ENCODE measurements at regions not wholly inside any gene's neighbourhood (a gene's known extent, or its start where the extent isn't known, plus 50 kb on each side); places are given as distances from the start of the nearest gene placed in this dataset.
"Not testable (repeated sequence)": the region's sequence is repeated elsewhere in the genome, so short reads cannot be mapped to it uniquely, and the experiment has no call there.

DNA sequence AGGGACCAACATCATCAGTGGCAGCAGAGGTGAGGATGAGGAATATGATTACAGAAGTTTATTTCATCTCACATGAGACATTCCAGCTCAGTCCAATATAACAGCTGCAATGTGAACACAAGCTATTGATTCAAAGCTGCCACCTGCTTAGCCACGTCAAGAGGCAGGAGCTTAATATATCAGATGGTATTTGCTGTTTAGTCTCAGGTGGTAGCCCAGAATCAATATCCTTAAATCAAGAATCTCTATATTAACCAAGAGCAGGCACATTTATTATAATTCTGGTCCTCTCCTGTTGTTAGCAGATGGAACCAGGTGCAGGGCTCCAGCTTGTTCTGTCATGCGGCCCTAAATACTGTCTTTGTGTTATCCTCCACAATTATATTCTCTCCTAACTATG lies 431.6 kb downstream of the ICE1 start:
- no peak overlapping the region for H3K27ac ChIP-seq
- TF ChIP-seq, protein P1, sequence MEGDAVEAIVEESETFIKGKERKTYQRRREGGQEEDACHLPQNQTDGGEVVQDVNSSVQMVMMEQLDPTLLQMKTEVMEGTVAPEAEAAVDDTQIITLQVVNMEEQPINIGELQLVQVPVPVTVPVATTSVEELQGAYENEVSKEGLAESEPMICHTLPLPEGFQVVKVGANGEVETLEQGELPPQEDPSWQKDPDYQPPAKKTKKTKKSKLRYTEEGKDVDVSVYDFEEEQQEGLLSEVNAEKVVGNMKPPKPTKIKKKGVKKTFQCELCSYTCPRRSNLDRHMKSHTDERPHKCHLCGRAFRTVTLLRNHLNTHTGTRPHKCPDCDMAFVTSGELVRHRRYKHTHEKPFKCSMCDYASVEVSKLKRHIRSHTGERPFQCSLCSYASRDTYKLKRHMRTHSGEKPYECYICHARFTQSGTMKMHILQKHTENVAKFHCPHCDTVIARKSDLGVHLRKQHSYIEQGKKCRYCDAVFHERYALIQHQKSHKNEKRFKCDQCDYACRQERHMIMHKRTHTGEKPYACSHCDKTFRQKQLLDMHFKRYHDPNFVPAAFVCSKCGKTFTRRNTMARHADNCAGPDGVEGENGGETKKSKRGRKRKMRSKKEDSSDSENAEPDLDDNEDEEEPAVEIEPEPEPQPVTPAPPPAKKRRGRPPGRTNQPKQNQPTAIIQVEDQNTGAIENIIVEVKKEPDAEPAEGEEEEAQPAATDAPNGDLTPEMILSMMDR (conservative IDR thresholded peaks at IDR 0.05), result no peak

DNA sequence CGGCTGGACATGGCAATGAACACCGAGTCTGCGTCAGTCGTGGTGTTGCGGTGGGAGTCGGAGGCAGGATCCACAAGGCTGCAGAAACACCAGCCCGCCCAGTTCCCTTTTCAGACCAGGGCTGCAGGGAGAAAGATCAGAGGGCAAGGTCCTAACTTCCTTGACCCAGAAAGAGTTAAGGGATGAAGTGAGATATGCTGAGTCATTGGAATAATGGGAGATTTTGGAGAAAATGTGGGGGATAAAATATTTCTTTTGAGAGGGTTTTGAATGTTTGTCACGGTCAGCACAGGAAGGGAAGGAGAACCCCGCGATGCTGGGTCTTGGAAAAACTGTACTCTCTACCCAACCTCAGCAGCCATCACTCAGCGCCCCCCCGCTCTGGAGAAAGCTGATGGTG lies 416.0 kb downstream of the ICE1 start:
- TF ChIP-seq, protein P1 (conservative IDR thresholded peaks at IDR 0.05), result no peak
- TF ChIP-seq ZFX (IDR thresholded peaks at IDR 0.05), result no peak

DNA sequence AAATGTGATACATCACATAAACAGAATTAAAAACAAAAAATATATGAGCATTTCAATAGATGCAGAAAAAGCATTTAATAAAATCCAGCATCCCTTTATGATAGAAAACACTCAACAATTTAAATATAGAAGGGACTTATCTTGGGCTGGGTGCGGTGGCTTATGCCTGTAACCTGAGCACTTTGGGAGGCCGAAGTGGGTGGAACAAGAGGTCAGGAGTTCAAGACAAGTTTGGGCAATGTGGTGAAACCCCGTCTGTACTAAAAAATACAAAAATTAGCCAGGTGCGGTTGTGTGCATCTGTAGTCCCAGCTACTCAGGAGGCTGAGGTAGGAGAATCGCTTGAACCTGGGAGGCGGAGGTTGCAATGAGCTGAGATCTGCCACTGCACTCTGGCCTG lies 409.1 kb downstream of the ICE1 start:
- not testable (repeated sequence) for H3K27ac ChIP-seq

More for the DNA sequence above, 416.0 kb downstream of the ICE1 start:
- H3K27ac ChIP-seq, result no peak overlapping the region

DNA sequence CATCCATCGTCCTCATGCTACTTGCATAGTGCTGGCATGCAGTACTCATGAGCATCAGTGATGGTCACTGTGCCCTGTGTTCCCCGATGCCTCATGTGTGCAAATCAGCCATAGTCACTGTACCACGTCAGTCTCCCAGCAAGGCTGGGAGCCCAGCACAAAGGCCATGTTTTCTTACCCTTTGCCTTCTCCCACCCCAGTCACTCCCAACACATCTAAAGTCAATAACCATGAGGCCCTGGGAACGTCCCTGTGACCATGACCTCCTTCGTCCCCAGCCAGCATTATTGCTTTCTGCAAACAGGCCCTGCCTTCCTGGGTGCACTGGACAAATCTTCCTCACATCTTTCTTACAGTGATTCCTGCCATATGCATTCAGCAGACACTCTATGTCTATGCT lies 406.1 kb downstream of the ICE1 start:
- no peak overlapping the region for H3K27ac ChIP-seq
- TF ChIP-seq, protein P1 (conservative IDR thresholded peaks at IDR 0.05), result no peak
- no peak for TF ChIP-seq ZFX (IDR thresholded peaks at IDR 0.05)

DNA sequence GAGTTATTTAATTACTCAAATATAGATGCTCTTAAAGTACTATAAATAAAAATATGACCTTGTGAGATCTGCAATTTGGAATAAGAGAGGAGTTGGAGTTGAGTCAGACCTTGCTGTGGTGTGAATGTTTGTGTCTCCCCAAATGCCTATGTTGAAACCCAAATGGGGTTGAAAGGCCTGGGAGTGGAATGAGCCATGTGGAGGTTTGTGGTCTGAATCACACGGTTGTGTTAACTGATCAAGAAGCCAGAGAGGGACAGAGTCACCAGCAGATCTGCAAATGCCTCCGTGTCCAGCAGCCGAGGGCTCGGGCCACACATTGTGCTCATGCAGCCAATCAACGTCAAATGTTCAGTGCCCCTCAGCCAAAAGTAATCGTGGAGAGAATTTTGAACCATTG lies 404.4 kb downstream of the ICE1 start:
- no peak for TF ChIP-seq ZFX (IDR thresholded peaks at IDR 0.05)
- TF ChIP-seq, protein P1 (conservative IDR thresholded peaks at IDR 0.05), result no peak

DNA sequence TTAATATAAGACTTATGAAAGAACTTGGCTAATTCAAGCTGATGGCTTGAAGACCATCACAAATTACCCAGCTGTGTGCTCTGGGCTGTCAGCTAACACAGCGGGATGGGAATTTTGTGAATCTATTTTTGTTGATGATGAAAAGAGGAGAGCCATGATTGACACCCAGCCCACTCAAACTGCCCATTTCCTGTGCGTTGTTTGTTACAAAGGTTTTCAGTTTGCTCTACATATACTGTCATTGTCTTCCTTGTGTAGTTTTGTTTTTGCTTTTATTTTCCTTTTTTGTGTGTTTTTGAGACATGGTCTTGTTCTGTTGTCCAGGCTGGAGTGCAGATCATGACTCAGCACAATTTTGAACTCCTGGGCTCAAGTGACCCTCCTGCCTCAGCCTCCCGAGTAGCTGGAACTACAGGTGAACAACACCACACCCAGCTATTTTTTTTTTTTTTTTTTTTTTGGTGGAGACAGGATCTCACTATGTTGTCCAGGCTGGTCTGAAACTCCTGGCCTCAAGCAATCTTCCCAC lies 400.3 kb downstream of the ICE1 start:
- TF ChIP-seq ZFX (IDR thresholded peaks at IDR 0.05), result no peak
- TF ChIP-seq, protein P1 (conservative IDR thresholded peaks at IDR 0.05), result no peak

More for the DNA sequence above, 404.4 kb downstream of the ICE1 start:
- H3K27ac ChIP-seq, result no peak overlapping the region

DNA sequence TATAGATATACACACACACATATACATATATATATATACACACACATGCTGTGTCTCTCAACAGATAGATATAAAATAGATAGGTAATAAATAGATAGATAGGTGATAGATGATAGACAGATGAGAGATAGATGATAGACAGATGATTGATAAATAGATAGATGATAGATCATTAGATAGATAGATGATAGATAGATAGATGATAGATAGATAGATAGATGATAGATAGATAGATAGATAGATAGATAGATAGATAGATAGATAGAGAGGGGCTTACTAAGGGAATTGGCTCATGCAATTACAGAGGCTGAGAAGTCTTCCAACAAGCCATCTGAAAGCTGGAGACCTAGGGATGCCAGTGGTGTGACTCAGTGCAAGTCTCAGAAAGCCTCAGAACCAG lies 394.5 kb downstream of the ICE1 start:
- H3K27ac ChIP-seq, result no peak overlapping the region
- no peak for TF ChIP-seq ZFX (IDR thresholded peaks at IDR 0.05)
- TF ChIP-seq, protein P1 (conservative IDR thresholded peaks at IDR 0.05), result no peak

More for the DNA sequence above, 400.3 kb downstream of the ICE1 start:
- H3K27ac ChIP-seq, result no peak overlapping the region

DNA sequence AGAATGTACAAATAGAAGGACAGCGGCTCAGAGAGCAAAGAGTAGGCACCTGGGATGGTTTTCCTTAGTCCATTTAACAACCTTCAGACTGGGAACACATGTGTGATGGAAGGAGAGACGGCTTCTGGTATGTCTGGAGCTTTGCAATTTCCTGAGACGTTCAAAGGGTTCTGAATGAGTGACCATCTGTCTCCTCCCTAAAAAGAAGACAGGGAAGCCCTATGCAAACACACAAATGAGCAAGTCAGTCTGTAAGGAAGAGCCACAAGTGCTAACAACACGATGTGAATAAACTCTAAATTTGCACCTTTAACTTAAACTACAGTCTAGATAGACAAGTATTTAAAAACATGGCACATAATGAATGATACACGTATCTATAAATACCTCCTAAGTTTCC lies 391.0 kb downstream of the ICE1 start:
- H3K27ac ChIP-seq, result no peak overlapping the region
- TF ChIP-seq, protein P1 (conservative IDR thresholded peaks at IDR 0.05), result no peak
- no peak for TF ChIP-seq ZFX (IDR thresholded peaks at IDR 0.05)
